ENCODE measurements at regions not wholly inside any gene's neighbourhood (a gene's known extent, or its start where the extent isn't known, plus 50 kb on each side); places are given as distances from the start of the nearest gene placed in this dataset.

- ATAC-seq, result no peak
- peaks cover 0 to 23% (median 5%) of the 10 kb centered on the region in 9 donors for H3K4me1 ChIP-seq
- intact Hi-C loops (cut with DNase I), result loop anchor here in 1 of 10 donors (10.0 kb wide), 1 partner anchor 284 kb away; the partner anchor contains the start of gene NUAK1
- H3K27me3 ChIP-seq, result no peaks in the 10 kb centered on the region
- no peak for DNase-seq
- H3K27ac ChIP-seq, result no peak overlapping the region
- no peak overlapping the region for H3K4me3 ChIP-seq
- 66 to 67% methylated on average over 6 of the region's 6 CpGs for WGBS, 2 donors
- H3K36me3 ChIP-seq, result no peaks in the 10 kb centered on the region
- no peak for TF ChIP-seq CTCF (IDR thresholded peaks at IDR 0.05)
- H3K9me3 ChIP-seq, result no peaks in the 10 kb centered on the region
Observed at GRCh38 chr12:105850103-105850968, 288.4 kb downstream of the NUAK1 start.

- peak overlapping the region in 4 of 10 donors; percentile 13 to 29 (median 18) for H3K4me3 ChIP-seq
Observed at GRCh38 chr12:105852496-105852895, 286.3 kb downstream of the NUAK1 start.

GRCh38 chr12:105852951-105853350 is 285.8 kb downstream of the NUAK1 start:
- intact Hi-C loops (cut with DNase I), result loop anchor here in 1 of 10 donors (10.0 kb wide), 1 partner anchor 282 kb away; the partner anchor contains the start of gene NUAK1

More at GRCh38 chr12:105852496-105852895, 286.3 kb downstream of the NUAK1 start:
- Histone ChIP-seq H3K9me3 (no peaks in the 10 kb centered on the region), H3K27ac (peak overlapping the region in 7 of 10 donors; percentile 27 to 75 (median 51)), H3K27me3 (no peaks in the 10 kb centered on the region), H3K4me1 (peaks cover 0 to 27% (median 5%) of the 10 kb centered on the region in 9 donors), H3K36me3 (no peaks in the 10 kb centered on the region)
- ATAC-seq (peak in 2 of 8 donors; percentile 12 to 13), DNase-seq (no peak)
- intact Hi-C loops (cut with DNase I), result loop anchor here in 1 of 10 donors (10.0 kb wide), 1 partner anchor 282 kb away; the partner anchor contains the start of gene NUAK1
- 44 to 50% methylated on average over 7 of the region's 7 CpGs for WGBS, 2 donors
- no peak for TF ChIP-seq CTCF (IDR thresholded peaks at IDR 0.05)

More at GRCh38 chr12:105852951-105853350, 285.8 kb downstream of the NUAK1 start:
- DNase-seq, result peak; percentile 20 to 69
- Histone ChIP-seq H3K27me3 (no peaks in the 10 kb centered on the region), H3K36me3 (no peaks in the 10 kb centered on the region), H3K9me3 (no peaks in the 10 kb centered on the region), H3K27ac (peak overlapping the region in 8 of 10 donors; percentile 11 to 75 (median 50)), H3K4me3 (peak overlapping the region in 4 of 10 donors; percentile 13 to 29 (median 18)), H3K4me1 (peaks cover 0 to 27% (median 5%) of the 10 kb centered on the region in 9 donors)
- TF ChIP-seq CTCF (IDR thresholded peaks at IDR 0.05), result no peak
- WGBS, 2 donors, result 32 to 50% methylated on average over 2 of the region's 2 CpGs
- peak; percentile 78 to 94 (median 84) for ATAC-seq

Data from heart right ventricle (tissue), 16 donors.